ENCODE measurements at regions not wholly inside any gene's neighbourhood (a gene's known extent, or its start where the extent isn't known, plus 50 kb on each side); places are given as distances from the start of the nearest gene placed in this dataset.
A peak's percentile ranks its signal among the peaks of the same experiment; 100 is the strongest.

DNA sequence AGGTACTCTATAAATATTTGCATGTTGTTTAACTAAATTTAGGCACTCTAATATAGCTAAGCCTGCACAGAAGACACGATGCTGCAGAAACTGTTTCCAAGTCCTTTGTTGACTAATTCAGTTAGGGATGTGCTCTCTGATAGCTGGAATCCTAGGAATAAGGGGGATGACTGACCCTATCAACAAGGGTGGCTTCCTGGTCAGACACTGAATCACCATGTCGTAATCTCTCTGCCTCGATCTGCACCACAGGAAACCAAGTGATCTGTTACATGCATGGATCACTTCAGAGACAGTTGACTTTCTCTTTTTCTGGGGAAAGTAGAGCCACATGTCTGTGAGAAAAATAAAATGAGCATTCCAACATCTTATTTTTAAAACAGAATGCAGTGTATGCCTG is 169.1 kb downstream of the GUCY2F start:
- DNase-seq (ENCODE audit: low spot score) = no peak

DNA sequence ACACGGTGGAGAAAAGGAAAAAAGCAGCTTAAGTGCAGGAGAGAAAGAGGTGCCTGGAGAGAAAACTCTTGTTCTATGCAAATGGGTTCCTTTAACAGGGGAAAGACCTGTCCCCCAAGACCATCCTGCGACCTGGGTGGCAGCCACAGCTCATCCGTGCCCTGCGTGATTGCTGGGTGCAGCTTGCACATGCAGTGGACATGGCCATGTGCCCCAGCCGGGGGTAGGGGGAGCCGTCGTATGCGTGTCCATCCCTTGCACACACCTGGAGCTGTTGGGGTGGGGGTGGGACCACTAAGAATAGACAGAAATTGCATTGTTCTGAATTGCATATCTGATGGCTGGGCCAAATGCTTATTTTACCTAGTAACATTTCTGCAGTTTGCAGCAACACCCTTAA is 171.9 kb downstream of the GUCY2F start:
- no peak for DNase-seq (ENCODE audit: low spot score)

DNA sequence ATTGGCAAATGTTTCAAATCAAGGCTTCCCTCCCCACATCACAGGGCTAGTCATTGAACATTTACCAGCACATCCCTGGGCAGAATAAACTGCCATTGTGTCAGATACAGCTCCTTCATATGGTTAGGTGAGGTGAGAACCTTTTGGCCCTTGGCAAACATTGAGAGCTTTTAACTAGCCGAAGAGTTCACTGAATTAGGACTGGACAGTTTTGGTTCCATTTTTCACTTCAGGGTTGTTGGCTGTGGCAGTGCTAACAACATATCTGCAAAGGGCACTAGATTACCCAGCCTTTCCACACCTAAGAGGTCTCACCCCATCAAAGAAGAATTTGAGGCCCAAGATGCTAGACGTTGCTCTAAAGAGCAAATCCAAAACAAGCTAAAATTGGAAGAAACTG is 180.7 kb downstream of the GUCY2F start:
- DNase-seq (ENCODE audit: low spot score) = no peak

DNA sequence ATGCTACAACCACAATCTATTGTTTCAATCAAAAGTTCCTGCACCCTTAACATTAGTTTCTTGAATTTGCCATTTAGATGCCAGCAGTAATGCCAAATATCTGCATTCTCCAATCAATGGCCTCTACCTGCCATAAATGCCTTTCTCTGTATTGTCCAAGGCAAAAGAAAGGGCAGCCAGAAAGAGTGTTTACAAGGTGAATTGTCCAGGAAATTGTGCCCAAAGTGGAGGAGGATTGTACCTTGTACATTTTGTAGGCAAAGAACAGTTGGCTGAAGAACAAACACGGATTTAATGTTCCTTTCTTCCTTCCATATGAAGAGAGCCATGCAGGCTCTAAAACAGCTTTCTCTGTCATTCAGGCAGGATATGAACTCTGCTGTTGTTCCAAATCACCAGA is 181.5 kb downstream of the GUCY2F start:
- no peak for DNase-seq (ENCODE audit: low spot score)

DNA sequence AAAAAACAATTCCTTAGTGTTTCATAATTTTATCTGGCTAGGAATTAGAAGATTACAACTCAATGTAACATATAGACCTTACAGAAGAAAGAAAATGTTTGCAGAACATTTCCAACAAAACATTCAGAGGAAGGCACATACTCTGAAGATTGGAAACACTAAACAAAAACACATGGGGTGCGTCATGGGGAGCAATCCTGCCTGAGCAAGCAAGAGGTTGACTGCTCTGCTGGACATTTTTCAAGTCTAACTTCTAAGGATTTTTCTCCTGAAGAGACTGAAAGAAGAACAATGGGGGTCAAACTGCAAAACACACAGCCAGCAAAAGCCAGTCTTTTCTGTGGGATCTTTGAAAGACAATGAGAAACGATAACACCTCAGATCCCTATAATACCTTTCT is 182.8 kb downstream of the GUCY2F start:
- DNase-seq (ENCODE audit: low spot score) = no peak

DNA sequence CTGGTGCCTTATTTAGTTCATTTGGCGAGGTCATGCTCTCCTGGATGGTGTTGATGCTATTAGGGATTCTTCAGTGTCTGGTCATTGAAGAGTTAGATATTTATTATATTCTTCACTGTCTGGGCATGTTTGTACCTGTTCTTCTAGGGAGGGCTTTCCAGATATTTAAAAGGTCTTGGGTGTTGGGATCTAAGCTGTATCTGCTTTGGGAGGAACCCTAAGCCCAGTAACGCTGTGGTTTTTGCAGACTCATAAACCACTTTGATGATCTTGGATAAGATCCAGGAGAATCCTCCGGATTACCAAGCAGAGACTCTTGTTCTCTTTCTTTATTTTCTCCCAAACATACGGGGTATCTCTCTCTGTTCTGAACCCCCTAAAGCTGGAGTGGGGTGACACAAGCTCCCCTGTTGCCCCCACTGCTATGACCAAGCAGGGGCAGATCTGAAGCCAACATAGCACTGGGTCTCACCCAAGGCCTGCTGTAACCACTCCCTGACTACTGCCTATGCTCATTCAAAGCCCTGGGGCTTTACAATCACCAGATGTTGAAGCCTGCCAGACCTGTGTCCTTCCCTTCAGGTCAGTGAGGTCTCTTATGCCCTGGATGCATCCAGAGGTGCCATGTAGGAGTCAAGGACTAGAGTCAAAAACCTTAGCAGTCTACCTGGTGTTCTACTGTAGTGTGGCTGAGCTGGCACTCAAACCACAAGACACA is 187.6 kb downstream of the GUCY2F start:
- no peak for DNase-seq (ENCODE audit: low spot score)

DNA sequence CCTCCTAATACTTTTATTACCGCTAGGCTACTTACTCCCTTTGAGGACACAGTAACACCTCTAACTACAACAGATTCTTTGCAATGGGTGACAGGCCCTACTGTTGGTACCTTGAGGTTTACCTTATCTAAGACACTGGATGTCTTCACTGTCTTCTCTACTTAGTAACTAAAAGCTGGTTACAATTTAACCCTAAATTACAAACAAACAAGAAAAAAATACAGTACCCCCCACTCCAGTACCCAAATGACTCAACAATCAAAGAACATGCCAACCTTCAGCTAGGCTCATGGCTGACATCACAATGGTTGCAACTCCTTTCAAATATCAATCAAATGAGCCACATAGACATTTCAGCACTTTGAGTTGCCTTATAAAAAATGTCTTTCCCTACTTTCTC is 198.0 kb downstream of the GUCY2F start:
- no peak for DNase-seq (ENCODE audit: low spot score)

DNA sequence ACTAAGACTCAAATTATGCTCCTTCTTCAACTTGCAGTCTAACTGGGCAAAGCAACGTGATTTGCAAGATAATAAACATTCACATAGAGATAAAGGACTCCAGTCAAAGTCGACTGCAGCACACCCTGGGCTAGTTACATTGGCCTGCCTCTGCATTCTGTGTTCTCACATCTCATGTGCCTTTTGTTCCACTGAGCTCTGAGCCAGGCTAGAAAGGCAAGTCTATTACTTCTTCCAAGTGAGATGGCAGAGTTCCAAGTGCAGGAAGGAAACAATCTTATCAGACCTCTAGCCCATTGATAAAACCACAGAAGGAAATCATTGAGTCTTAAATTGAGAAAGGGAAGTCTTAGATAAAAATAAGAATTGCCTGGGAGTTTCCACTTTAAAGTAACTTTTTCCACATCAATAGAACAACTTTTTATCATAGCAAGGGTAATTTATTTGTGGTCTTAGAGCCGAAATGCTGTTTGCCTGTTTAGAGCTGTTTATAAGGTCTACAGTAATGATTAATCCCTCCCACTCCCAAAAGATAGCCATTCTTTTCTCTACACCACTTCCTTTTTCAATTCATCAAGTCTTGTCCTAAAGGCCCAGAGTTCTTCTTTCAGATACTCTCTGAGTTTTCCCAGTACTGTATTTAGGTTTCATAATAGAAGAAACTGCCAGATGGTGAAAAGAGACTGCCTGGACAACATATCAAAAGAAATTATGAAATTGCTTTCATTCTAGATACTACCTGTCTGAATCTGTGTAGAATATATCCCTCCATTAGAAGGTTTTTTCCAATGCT is 200.2 kb downstream of the GUCY2F start:
- DNase-seq (ENCODE audit: low spot score) = no peak

DNA sequence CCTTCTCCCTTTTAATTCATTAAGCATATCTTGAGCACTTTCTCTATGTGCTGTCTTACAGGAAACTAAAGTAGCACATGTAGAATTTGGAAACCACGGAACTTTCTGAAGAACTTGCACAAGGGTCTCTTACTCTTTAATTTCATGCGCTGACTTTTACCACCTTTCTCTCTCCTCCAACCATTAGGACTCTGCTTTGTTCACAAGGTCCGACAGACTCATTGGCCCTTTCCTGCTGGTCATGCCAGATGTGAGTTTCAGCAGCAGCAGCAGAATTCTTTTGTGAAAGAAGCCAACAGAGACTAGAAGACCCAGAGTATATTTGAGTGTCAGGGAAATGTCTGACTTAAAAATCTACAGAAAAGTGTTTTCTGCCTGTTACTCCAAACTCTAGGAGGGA is 207.1 kb downstream of the GUCY2F start:
- no peak for DNase-seq (ENCODE audit: low spot score)

DNA sequence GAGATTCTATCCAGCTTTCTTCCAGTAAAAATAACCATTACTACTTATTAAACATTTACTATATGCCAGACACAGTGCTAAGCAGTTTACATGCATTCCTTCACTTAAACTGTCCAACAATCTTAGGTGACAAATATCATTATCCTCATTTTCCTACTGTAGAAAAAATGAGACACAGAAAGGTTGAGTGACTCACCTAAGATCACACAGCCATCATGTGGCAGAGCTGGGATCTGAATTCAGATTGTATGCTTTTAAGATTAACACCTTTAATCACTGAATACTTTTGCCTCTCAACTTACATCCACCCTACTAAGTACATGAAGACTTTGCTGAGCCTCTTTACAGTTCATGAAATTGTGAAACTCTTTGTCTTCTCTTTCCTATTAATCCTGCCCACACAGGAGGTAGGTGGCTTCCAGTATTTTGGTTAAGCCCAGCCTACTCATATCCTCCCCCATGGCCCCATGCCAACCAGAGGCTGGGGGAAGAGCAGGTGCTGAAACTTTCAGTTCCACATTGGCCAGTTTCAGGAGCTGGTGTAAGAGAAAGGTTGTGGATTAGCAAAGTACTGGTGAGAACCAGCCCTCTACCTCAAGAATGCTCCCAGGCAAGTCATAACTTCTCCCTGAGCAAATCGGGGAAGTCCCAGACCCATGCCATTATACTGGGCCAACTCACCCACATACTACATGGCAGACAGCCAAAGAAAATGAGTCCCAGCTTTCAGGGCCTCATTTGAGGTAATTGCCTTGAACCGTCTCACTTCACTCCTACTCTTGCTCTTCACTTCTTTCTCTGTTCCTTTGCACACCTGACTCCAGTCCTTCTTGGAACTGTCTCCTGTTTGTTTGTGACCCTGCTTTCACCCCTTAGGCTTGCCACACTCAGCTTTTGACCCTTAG is 211.1 kb downstream of the GUCY2F start:
- peak; percentile 52 for DNase-seq (ENCODE audit: low spot score)

DNA sequence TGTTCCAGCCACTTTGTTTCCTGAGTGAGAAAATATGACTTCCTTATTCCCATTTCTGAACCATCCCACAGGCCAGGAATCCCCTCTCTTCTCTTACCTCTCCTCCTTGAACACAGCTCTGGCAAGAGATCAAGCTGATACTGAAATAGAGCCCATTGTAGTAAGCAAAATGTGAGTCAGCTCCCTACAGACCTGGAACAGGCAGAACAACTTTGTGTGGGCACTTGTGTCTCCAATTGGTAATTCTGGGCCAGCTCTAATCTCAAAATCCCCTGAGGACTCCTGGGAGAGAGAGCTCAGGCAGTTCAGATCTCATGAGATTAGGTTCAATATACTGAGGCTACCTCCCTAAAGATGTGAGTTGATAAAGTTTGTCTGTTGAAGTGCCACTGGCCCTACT is 213.5 kb downstream of the GUCY2F start:
- no peak for DNase-seq (ENCODE audit: low spot score)

DNA sequence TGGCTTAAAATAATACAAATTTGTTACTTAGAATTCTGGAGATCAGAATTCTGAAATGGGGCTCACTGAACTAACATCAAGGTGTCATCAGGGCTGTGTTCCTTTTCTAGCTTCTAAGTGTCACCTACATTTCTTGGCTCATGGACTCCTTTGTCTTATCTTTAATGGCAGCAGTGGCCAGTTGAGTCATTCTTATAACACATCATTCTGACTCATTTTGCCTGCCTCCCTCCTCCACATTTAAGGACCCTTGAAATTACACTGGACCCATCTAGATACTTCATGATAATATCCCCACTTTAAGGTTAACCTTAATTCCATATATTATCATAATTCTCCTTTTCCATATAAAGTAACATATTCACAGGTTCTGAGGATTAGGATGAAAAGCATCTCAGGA is 215.9 kb downstream of the GUCY2F start:
- no peak for DNase-seq (ENCODE audit: low spot score)

DNA sequence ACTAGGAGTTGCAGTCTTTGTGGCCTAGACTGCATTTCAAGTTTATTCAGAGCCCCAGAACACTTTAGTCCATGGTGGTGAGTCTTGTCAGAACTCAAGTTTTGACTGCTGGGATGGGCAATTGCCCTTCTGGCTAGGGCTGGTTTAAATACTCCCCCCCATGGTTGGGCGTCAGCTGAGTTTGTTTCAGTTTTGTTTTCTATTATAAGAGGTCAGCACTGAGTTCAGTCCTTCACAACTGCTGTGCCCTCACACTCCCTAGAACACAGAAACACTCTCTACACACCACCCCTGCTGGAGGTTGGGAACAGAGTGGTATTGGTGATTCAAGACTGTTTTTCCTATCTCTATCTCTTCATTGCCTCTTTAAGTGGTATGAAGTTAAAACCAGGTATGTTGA is 217.0 kb downstream of the GUCY2F start:
- DNase-seq (ENCODE audit: low spot score) = no peak

DNA sequence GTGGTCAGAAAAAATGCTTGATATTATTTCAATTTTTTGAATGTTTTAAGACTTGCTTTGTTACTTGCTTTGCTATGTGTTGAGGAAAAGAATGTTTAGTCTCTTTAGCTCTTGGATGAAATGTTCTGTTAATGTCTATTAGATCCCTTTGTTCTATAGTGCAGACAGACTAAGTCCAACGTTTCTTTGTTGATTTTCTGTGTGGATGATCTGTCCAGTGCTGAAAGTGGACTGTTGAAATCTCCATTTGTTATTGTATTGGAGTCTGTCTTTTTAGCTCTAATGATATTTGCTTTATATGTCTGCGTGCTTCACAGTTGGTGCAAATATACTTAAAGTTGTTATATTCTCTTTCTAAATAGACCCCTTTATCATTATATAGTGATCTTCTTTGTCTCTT is 220.6 kb downstream of the GUCY2F start:
- DNase-seq (ENCODE audit: low spot score) = no peak

DNA sequence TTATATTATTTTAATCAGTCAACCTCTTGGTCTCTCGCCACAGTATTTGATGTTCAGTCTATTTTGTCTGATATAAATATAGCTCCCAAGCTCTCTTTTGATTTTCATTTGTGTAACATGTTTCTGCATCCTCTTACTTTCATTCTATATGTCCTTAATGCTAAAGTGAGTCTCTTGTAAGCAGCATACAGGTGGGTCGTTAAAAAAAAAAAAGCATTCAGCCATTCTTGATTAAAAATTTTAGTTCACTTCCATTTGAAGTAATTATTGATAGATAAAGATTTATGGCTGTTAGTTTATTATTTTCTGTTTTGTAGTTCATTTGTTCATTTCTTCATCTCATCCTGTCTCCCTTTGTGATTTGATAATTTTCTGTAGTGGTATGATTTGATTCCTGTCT is 229.1 kb downstream of the GUCY2F start:
- DNase-seq (ENCODE audit: low spot score) = no peak

DNA sequence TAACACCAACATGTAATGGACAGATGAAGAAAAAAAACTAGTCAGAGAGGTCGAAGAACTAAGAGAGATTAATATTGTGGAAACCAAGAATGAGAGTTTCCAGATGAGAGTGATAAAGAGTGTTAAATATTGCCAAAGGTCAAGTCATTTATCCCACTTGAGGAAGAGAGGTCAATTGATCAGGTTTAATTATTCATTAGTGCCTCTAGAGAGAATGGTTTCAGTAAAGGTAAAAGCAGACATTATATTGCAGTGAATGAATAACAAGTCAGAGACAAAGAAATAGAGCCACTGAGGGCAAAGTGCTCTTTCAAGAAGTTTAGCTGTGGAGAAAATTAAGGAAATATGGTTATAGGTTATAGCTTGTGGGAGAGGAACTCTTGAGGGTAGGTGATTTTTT is 263.1 kb downstream of the GUCY2F start:
- DNase-seq (ENCODE audit: low spot score) = no peak

DNA sequence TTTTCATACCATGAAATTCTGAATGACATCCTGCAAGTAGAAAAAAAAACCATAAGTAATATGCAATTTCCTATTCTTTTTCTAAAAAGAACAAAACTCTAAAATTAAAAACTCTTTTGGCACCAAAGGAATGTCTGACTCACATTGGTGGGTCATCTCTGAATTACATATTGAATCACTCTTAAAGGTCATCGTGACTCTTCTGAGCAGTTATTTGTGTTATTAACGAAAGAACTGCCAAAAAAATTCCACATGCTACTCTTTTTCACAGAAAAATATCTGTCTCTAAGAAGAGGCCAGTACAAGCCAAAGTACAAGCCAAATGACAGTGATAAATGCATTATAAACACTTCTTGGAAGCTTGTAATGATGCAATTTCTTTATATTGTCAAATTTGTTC is 282.2 kb downstream of the GUCY2F start:
- no peak for DNase-seq (ENCODE audit: low spot score)

DNA sequence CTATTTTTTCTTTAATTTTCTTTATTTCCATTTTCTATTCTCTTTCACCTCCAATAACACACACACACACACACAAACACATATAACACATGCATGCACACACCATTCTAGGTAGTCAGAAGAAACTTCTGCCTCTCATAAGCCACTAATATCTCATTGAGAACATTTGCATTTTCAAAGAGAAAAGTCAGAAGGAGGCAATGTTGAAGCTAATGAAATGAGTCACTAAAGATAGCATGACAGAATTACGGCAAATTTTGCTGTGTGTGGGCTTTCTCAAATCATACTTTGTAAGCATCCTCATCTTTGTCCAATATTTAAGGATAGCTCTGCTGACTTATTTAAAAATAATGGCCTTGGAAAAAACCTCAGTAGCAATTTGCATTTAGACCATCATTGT is 291.3 kb downstream of the GUCY2F start:
- no peak for DNase-seq (ENCODE audit: low spot score)

DNA sequence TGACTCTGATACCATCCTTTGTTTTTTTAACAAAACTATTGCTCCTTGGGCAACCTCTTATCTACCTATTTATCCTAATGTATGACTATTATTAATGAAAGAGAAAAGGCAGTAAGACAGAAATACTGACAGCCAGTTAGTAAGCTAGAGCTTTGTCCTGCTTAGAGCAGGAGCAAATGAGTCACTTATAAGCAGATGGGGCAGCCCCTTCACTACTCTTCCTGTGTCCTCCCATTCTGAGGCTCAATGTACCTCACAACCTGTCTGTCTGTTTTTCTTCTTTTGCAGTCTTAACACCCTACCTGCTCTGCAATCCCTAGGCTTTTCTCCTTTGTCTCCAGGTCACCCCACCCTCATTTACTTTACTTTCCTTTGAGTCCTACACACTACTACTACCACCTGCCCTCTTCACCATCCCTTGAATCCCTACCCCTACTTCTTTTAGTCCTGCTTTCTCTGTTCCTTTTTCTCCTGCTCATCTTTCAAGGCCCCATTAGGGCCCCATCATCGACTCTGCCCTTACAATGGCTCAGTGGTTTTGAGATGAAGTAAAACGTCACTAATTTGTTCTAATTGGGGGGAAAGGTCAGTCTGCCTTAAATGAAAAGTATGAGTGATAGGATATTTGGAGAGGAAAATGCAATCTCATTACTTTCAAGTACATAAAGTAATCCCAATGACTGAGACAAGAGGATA is 294.3 kb downstream of the GUCY2F start:
- no peak for DNase-seq (ENCODE audit: low spot score)

DNA sequence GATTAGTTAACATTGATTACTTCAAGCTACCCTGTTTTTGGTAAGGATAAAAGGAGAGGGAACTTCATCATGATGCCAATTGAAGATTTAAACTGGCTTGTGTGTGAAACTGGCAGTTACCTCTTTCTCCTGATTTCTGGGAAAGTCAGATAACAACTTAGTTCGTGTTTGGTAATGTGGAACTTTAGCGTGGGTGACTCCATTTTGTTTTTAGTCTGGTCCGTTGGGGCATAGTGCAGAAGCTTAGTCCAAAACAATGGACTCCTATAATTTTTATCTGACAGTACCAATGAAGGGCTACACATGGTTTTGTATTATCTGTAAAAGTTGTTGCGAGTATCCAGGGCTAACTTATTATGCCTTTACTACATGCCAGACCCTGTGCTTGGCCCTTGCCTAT is 294.9 kb downstream of the GUCY2F start:
- no peak for DNase-seq (ENCODE audit: low spot score)

DNA sequence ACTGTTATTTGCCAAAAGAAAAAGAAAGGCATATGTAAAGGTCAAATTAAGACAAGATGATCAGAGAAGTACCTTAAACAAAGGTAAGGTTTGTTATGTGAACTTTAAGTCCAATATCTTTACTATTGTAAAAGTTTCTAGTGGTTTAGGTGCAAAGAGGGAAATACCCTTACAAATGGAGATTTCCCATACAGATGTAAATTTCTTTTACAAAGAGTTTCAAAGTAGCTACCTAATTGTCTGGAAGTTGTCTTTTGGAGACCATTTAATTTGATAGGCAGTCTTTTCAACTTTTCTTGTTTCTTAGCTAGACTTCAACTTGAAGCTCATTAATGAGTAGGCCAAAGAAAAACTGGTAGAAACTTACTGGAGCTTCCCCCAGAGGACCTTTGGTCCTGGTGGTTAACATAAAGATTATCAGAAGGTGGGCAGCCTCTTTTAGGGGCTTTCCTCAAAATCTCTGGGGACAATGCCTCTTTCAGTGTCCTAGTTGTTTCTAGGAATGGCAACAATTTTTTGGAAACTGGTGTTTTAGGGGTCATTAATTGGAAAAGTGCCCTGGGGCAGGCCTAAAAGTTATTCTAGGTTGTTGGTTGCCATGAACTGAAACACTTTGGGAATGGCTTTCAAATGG is 297.3 kb downstream of the GUCY2F start:
- DNase-seq (ENCODE audit: low spot score) = no peak
